Skeletal muscle satellite cell (primary cell): ENCODE measurements at regions not wholly inside any gene's neighbourhood (a gene's known extent, or its start where the extent isn't known, plus 50 kb on each side); places are given as distances from the start of the nearest gene placed in this dataset.

Experiments
- H3K27me3 ChIP-seq: 2 replicates; pipeline ENCODE4 v1.7.0; 2013; ENCODE audit warnings: low read length; ENCODE audit not compliant: control insufficient read depth, insufficient read depth
- H3K36me3 ChIP-seq: 2 replicates; pipeline ENCODE4 v1.7.0; 2013; ENCODE audit warnings: mild to moderate bottlenecking, control low read depth, low read length; ENCODE audit not compliant: insufficient read depth
- H3K4me1 ChIP-seq: 2 replicates; pipeline ENCODE4 v1.7.0; 2013; ENCODE audit warnings: low read length; ENCODE audit not compliant: control insufficient read depth, insufficient read depth
- H3K4me2 ChIP-seq: 2 replicates; pipeline ENCODE4 v1.7.0; 2013; ENCODE audit warnings: mild to moderate bottlenecking, low read length
- H3K4me3 ChIP-seq: 2 replicates; pipeline ENCODE4 v1.7.0; 2013; ENCODE audit warnings: low read length
- H3K9ac ChIP-seq: 2 replicates; pipeline ENCODE4 v1.7.0; 2013; ENCODE audit warnings: mild to moderate bottlenecking, low read depth, low read length, moderate library complexity
- H3K9me3 ChIP-seq: replicated peaks from 2 replicates; pipeline ENCODE4 v1.7.0; 2013; ENCODE audit warnings: mild to moderate bottlenecking, control low read depth, low read length

DNA sequence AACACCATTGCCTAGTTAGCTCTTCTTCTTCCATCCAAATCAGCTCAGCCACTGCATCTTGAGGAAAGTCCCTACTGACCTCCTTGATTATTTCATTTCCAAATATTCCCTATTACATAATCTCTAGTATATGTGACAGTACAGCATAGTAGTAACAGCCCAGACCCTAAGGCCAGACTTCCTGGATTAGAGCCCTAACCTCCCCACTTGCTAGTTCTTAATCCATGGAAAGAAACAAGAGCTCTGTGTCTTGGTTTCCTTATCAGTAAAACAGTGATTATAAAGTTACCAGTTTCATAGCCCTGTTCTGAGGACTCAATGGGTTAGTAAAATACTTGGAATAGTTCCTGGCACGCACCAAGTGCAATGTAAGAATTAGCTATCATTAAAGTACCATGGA lies 153.0 kb downstream of the RAP2A start:
- no peak overlapping the region for H3K4me2 ChIP-seq
- no peak overlapping the region for H3K4me3 ChIP-seq
- no peak overlapping the region for H3K9ac ChIP-seq
- H3K36me3 ChIP-seq, result no peaks in the 10 kb centered on the region
- no peaks in the 10 kb centered on the region for H3K4me1 ChIP-seq
- no peaks in the 10 kb centered on the region for H3K27me3 ChIP-seq
- H3K9me3 ChIP-seq, result no peaks in the 10 kb centered on the region

DNA sequence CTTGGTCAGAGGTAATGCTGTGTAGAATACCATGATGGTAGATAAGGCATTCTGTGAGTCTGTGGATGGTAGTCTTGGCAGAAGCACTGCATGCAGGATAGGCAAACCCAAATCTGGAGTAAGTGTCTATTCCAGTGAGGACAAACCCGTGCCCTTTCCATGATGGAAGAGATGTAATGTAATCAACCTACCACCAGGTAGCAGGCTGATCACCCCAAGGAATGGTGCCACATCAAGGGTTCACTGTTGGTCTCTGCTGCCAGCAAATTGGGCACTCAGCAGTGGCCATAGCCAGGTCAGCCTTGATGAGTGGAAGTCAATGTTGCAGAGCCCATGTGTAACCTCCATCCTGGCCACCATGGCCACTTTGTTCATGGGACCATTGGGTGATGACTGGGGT lies 155.0 kb downstream of the RAP2A start:
- no peaks in the 10 kb centered on the region for H3K4me1 ChIP-seq
- H3K9me3 ChIP-seq, result no peaks in the 10 kb centered on the region
- H3K4me2 ChIP-seq, result no peak overlapping the region
- no peak overlapping the region for H3K9ac ChIP-seq
- H3K27me3 ChIP-seq, result no peaks in the 10 kb centered on the region
- no peak overlapping the region for H3K4me3 ChIP-seq
- H3K36me3 ChIP-seq, result no peaks in the 10 kb centered on the region

DNA sequence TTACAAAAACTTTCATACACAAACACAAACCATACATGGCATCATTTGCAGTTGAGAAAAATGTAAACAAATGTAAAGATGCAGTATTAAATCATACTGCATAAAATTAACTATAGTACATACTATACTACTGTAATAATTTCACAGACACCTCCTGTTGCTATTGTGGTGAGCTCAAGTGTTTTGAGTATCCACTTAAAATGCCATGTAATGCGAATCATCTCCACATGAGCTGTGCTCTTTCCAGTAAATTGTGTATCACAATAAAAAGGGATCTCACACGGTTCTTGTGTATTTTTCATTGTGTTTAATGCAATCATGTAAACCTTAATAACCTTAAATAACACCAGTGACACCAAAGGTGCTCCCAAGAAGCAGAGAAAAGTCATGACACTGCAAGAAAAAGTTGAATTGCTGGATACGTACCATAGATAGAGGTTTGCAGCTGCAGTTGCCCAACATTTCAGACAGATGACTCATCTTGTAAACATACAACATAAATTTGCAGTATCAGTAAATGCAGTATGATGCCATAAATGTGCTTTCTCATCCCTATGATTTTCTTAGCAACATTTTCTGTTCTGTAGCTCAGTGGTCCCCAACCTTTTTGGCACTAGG lies 166.6 kb downstream of the RAP2A start:
- H3K27me3 ChIP-seq, result peaks cover 6% of the 10 kb centered on the region
- no peaks in the 10 kb centered on the region for H3K4me1 ChIP-seq
- no peak overlapping the region for H3K9ac ChIP-seq
- H3K36me3 ChIP-seq, result no peaks in the 10 kb centered on the region
- H3K4me3 ChIP-seq, result no peak overlapping the region
- H3K9me3 ChIP-seq, result no peaks in the 10 kb centered on the region
- H3K4me2 ChIP-seq, result peak overlapping the region; percentile 47

DNA sequence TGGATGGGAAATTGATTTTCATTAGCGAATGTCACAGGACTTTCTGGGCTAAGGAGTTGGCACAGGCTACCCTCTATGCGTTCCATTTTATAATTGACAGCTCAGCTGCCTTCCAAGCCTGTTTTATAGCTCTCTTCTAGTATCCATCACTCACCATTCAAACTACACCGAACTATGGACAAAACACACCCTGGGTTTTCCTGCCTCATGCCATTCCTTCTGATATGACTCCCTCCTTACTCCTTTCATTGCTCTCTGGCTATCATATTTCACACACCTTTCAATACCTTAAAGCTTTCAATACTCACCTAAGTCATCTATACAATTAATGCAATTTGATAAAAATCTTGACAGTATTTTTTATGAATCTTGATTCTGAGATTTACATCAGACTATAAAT lies 181.3 kb downstream of the RAP2A start:
- H3K36me3 ChIP-seq, result no peaks in the 10 kb centered on the region
- no peaks in the 10 kb centered on the region for H3K4me1 ChIP-seq
- H3K27me3 ChIP-seq, result peaks cover 2% of the 10 kb centered on the region
- no peak overlapping the region for H3K4me3 ChIP-seq
- H3K4me2 ChIP-seq, result no peak overlapping the region
- H3K9me3 ChIP-seq, result no peaks in the 10 kb centered on the region
- no peak overlapping the region for H3K9ac ChIP-seq

- H3K4me3 ChIP-seq, result no peak overlapping the region
- H3K4me2 ChIP-seq, result no peak overlapping the region
These were observed 182.4 kb downstream of the RAP2A start for GRCh38 chr13:97616385-97616784.

GRCh38 chr13:97621025-97621424 lies 187.1 kb downstream of the RAP2A start:
- Histone ChIP-seq H3K27me3 (peaks cover 7% of the 10 kb centered on the region), H3K9ac (no peak overlapping the region), H3K4me2 (no peak overlapping the region), H3K4me3 (no peak overlapping the region), H3K9me3 (no peaks in the 10 kb centered on the region), H3K36me3 (no peaks in the 10 kb centered on the region), H3K4me1 (no peaks in the 10 kb centered on the region)

More at GRCh38 chr13:97616385-97616784, 182.4 kb downstream of the RAP2A start:
- H3K4me1 ChIP-seq, result no peaks in the 10 kb centered on the region
- H3K36me3 ChIP-seq, result no peaks in the 10 kb centered on the region
- H3K9ac ChIP-seq, result no peak overlapping the region
- no peaks in the 10 kb centered on the region for H3K9me3 ChIP-seq
- peaks cover 2% of the 10 kb centered on the region for H3K27me3 ChIP-seq

GRCh38 chr13:97621631-97622030 lies 187.7 kb downstream of the RAP2A start:
- peaks cover 7% of the 10 kb centered on the region for H3K27me3 ChIP-seq
- H3K9ac ChIP-seq, result no peak overlapping the region
- H3K4me2 ChIP-seq, result no peak overlapping the region
- H3K4me1 ChIP-seq, result no peaks in the 10 kb centered on the region
- H3K36me3 ChIP-seq, result no peaks in the 10 kb centered on the region
- no peak overlapping the region for H3K4me3 ChIP-seq
- H3K9me3 ChIP-seq, result no peaks in the 10 kb centered on the region

DNA sequence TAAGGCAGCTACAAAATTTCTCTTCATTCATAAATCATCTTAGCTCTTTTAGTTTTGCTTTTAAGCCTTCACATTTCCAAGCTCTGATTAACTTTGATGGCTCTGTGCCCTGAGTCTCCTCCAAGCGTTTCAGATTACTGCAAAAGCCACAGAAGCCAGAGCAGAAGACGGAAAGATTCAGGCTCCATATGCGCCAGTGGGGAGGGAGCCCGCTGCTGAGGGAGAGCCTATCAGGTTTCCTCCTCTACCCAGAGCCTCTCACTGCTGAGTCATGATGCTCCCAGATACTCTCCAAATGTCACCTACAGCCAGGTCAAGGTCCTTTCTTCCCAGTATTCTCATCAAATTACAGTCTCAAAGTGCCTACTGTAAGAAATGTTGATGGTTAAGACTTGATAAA lies 193.6 kb downstream of the RAP2A start:
- H3K9ac ChIP-seq, result no peak overlapping the region
- no peaks in the 10 kb centered on the region for H3K4me1 ChIP-seq
- no peak overlapping the region for H3K4me3 ChIP-seq
- no peak overlapping the region for H3K4me2 ChIP-seq
- peaks cover 8% of the 10 kb centered on the region for H3K27me3 ChIP-seq
- H3K36me3 ChIP-seq, result no peaks in the 10 kb centered on the region
- no peaks in the 10 kb centered on the region for H3K9me3 ChIP-seq

- H3K36me3 ChIP-seq, result no peaks in the 10 kb centered on the region
- no peak overlapping the region for H3K4me2 ChIP-seq
- no peak overlapping the region for H3K4me3 ChIP-seq
- peaks cover 8% of the 10 kb centered on the region for H3K27me3 ChIP-seq
- H3K9me3 ChIP-seq, result no peaks in the 10 kb centered on the region
- no peaks in the 10 kb centered on the region for H3K4me1 ChIP-seq
- H3K9ac ChIP-seq, result no peak overlapping the region
These were observed 195.8 kb downstream of the RAP2A start for GRCh38 chr13:97629601-97630272.

DNA sequence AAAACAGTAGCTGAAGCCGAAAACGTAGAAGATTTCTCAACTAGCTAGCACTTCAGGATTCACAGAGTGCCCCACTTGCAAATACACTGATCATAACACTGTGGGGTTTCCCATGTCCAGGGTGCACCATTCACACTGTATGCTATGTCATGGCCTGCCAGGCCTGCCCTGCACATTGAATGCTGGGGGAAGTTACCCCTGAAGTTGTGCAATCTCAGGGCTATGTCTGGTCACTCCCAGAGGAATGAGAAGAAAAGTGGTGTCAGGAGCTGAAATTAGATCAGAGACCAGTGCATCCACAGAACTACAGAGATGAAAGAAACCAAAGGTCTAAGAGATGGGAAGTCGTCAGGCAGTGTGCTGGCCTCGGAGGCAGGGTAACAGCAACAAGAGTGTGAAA lies 196.8 kb downstream of the RAP2A start:
- Histone ChIP-seq H3K9me3 (no peaks in the 10 kb centered on the region), H3K27me3 (peaks cover 6% of the 10 kb centered on the region), H3K36me3 (no peaks in the 10 kb centered on the region), H3K9ac (no peak overlapping the region), H3K4me1 (no peaks in the 10 kb centered on the region), H3K4me2 (no peak overlapping the region), H3K4me3 (no peak overlapping the region)

- Histone ChIP-seq H3K27me3 (peaks cover 2% of the 10 kb centered on the region), H3K36me3 (no peaks in the 10 kb centered on the region), H3K4me3 (no peak overlapping the region), H3K9ac (no peak overlapping the region), H3K4me1 (no peaks in the 10 kb centered on the region), H3K9me3 (no peaks in the 10 kb centered on the region), H3K4me2 (no peak overlapping the region)
These were observed 197.2 kb downstream of the RAP2A start for GRCh38 chr13:97631158-97631557.

- H3K36me3 ChIP-seq, result no peaks in the 10 kb centered on the region
- H3K9ac ChIP-seq, result no peak overlapping the region
- no peaks in the 10 kb centered on the region for H3K4me1 ChIP-seq
- H3K4me3 ChIP-seq, result no peak overlapping the region
- no peaks in the 10 kb centered on the region for H3K9me3 ChIP-seq
- no peak overlapping the region for H3K4me2 ChIP-seq
- no peaks in the 10 kb centered on the region for H3K27me3 ChIP-seq
These were observed 205.3 kb downstream of the RAP2A start for GRCh38 chr13:97639236-97639635.
